ENCODE measurements at regions not wholly inside any gene's neighbourhood (a gene's known extent, or its start where the extent isn't known, plus 50 kb on each side); places are given as distances from the start of the nearest gene placed in this dataset.

DNA sequence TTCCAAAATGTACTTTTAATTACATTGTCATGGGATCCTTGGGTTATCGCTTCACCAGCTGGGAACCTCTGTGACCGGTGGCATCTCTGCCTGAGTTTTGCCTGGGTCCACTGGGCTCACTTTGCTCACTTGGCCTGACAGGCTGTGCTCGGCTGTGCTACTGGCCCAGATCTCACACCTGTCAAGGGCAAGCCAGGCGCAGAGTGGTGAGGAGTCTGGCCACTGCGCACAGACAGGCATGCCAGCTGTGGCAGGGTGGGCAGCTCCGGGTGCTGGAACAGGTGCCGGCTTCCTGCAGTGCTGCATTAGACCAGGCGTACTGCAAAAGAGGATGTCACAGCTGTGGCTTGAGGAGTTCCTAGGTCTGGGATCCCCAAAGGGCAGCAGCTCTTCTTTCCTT lies 489.8 kb downstream of the TENT5A start:
- no peak for TF ChIP-seq POLR2AphosphoS5 (IDR thresholded peaks at IDR 0.05)
- TF ChIP-seq CTCF (IDR thresholded peaks at IDR 0.05) = no peak

Data from prostate gland (tissue), 2 donors.